GM04504 (cell line): ENCODE measurements at regions not wholly inside any gene's neighbourhood (a gene's known extent, or its start where the extent isn't known, plus 50 kb on each side); places are given as distances from the start of the nearest gene placed in this dataset.
A peak's percentile ranks its signal among the peaks of the same experiment; 100 is the strongest.
"Not testable (repeated sequence)": the region's sequence is repeated elsewhere in the genome, so short reads cannot be mapped to it uniquely, and the experiment has no call there.

Source experiments
- DNase-seq: peaks from one replicate; pipeline ENCODE4 v3.0.0-alpha.2; 2012; ENCODE audit warnings: low read depth

DNA sequence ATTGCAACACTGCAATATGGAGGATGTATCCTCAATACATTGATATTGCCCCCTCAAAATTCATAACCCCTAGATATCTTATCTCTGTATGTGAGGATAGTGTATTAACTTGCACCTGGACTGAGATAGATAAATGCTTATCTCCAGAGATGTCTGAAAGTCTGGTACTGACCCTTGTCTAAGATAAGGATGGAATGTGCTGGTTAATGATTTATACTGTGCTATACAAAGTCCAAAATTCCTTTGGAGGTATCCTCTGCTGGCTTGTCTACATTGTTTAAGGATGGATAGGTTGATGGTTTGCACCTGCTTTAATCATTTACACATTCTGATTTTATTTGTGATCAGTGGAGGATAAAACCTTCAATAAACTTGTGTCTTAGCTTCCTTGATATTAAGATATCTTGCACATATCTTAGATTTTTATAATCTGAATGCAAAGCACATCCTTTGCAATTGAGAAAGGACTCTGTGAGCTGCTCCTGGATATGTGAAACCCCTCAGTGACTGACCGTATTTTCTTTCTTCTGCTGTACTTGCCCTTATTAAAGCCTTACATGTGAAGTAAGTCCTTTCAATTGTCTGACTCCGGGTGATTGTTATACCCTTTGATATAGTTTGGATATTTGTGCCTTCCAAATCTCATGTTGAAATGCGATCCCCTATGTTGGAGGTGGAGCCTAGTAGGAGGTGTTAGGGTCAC lies 430.3 kb upstream of the MAOA start:
- DNase-seq, result no peak

DNA sequence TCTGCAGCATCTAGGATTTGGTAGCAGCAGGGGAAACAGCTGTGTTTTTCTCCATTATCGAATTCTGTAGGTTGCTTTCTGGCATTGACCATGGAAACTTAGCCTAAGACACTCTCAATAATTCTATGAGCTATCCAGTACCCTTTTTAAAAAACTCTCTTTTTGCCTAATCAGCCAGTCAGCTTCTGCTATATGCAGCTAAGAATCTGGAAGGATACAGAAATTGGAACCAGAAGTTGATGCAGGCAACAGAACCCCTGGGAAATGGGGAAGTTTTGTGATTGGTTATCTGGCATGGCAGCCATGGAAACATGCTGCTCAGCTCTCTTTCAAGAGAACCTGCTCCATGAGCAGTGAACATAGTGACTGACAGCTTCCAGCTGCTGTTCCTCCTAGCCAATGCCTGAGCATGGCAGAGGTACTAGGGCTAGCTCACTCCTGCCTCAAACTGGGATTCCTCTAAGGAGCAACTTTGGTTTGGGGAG lies 417.6 kb upstream of the MAOA start:
- DNase-seq, result no peak

DNA sequence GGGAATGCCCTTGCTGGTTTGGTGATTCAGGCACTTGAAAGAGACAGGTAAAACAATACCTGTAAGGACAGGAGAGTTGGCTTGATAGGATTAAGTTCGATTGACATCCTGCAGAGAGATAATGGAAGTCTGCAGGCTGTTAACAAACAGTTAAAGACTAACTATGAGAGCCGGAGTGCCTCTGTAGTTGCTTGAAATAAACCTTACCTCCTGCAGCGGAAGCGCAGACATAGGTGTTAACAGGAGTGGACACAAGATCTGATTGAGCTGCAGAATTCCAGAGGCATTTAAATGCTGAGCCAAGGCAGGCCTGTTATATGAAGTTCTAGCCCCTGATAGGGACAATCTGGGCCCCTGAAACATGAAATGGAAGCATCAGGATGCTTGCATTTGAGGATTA lies 416.7 kb upstream of the MAOA start:
- no peak for DNase-seq

DNA sequence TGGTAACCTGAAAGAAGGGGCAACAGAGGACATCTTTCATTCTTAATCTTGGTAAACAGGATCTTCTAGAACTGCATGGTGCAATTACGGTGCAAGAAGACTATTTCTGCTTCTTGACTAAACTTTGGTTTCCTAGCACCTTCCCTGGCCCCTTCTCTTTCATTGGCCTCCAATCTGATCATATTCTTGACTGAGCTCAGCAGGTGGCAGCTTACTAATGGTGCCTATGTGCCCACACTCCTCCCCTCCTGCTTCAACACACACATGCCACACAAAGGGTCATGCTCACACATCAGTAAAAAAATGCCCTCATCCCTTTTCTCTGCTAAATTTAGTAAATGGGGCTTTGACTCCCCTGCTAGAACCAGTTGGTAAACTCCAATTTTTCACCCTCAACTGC lies 400.5 kb upstream of the MAOA start:
- DNase-seq, result no peak

DNA sequence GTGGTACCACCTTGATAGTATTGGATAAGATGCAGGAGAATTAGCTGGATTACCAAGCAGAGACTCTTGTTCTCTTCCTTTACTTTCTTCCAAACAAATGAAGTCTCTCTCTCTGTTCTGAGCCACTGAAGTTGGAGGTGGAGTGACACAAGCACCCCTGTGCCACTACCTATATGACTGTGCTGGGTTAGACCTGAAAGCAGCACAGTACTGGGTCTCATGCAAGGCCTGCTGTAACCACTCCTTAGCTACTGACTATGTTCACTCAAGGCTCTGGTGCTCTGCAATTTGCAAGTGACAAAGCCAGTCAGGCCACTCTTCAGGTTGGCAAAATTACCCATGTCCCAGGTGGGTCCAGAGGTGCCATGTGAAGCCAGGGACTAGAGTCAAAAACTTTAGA lies 389.6 kb upstream of the MAOA start:
- no peak for DNase-seq

DNA sequence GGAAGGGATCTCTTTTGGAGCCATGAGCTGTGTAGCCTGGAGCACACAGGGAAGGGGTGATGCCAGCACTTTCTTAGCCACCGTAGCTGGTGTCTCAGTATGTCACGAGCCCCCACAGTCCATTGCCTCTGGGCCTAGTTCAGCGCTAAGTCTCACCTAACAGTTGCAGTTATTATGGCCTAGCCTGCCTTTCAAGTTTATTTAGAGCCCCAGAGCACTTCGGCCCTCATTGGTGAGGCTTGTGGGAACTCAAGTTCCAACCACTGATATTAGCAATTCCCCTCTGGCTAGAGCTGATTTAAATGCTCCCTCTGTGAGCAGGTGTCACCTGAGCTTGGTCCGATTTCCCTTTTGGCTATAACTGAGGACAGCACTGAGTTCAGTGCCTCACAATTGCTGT lies 388.4 kb upstream of the MAOA start:
- DNase-seq, result no peak

DNA sequence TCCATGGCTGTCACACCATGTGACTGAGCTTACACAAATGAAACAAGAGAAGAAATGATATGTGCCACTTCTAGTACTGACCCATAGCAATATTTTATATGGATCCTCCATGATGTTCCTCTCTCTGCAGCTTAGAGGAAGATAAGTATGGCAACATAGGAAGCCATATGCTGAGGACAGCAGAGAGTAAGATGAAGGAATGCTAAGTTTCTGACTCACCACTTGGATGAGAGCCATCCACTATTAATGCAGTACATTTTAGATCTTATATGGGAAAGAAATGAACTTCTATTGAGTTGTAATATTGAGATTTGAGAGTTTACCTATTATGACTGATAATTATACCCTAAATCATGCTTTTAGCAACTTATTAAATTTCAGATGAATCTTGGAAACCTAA lies 386.9 kb upstream of the MAOA start:
- no peak for DNase-seq

DNA sequence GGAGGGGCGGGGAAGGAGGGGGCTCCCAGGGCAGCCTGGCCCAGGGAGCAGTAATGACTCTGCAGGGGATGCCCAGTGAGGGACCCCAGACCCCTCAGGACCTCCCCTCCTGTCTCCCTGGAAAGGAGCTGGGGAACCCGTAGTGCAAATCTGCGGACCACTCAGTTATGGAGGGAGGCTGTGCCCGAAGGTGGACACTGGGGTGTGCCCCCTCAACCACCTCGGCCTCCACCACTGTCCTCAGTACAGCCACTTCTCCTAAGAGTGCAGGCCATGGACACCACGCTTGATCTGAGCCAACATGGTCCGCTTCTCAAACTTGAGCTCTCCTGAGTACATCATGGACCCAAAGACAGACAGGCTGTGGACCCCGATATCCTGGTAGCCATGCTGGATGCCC lies 378.2 kb upstream of the MAOA start:
- no peak for DNase-seq

DNA sequence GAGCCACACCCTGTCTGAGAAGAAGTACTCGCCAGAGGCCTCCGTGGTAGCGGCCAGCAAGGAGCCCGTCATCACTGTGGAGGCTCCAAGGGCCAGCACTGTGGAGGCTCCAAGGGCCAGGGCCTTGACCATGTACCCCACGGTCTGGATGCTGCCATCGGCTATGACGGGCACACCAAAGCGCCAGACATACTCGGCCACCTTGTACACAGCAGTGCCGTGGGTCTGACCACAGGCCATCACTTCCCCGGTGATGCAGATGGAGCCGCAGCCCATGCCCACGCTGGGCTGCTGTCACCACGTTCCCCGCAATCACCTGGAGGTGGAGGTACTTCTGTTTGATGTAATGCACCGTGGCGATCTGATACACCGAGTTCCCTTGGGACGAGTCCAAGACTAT lies 377.7 kb upstream of the MAOA start:
- DNase-seq, result no peak

DNA sequence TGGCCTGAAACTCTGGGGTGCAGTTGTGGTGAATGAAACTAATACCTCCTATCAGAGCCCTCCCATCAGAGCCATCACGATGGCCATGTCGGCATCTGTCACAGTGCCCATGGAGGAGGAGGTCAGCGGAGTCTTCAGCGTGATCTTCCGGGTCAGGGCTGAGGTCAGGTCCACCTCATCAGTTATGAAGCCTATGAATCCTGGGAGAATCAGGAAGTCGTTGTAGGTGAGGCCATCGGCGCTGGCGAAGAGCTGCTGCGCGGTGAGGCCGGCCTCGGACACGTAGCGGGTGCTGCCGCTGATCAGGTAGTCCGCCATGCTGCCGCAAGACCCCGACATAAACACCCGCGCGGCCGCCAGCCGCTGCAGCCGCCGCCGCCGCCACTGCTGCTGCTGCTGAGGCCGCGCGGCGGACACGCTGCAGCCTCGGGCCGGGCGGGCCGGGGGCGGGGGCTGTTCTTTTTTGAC lies 376.7 kb upstream of the MAOA start:
- DNase-seq, result no peak

DNA sequence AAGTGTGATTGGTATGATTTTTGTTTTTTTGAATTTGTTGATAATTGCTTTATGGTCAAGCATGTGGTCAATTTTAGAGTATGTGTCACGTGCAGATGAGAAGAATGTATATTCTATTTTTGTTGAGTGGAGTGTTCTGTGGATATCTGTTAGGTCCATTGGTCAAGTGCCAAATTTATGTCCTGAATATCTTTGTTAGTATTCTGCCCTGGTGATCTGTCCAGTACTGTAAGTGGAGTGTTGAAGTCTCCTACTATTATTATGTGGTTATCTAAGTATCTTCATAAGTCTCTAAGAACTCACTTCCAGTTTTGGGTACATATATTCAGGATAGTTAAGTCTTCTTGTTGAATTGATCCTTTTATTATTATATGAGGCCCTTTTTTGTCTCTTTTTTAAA lies 372.9 kb upstream of the MAOA start:
- DNase-seq, result no peak

DNA sequence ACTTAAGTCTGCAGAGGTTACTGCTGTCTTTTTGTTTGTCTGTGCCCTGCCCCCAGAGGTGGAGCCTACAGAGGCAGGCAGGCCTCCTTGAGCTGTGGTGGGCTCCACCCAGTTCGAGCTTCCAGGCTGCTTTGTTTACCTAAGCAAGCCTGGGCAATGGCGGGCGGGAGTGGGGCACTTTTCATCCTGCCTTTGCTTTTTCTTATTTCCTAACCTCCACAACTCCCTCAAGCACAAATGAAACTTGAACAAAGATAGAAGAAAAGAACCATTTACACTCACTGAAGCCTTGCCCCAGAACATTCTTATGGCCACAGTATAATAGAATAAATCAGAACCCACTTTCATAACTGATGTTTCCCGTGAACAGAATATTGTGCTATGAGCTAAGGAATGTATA lies 344.5 kb upstream of the MAOA start:
- DNase-seq, result not testable (repeated sequence)

DNA sequence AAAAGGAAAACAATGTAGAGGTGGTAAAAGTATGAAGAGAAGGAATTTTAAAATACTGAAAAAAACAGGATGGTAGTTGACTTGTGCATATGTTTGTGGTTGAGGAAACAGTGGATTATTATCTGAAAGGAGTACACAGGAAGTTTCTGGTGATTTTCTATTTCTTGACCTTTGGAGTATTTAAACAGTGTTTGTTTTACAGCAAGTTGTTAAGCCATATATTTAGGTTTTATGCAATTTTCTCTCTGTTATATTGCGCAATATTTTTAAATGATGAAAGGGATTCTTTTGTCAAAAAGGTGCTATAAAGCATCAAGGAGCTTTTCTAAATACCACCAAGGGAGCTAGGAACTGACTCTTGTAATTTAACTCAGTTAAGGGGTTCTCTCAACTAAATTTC lies 343.1 kb upstream of the MAOA start:
- no peak for DNase-seq

DNA sequence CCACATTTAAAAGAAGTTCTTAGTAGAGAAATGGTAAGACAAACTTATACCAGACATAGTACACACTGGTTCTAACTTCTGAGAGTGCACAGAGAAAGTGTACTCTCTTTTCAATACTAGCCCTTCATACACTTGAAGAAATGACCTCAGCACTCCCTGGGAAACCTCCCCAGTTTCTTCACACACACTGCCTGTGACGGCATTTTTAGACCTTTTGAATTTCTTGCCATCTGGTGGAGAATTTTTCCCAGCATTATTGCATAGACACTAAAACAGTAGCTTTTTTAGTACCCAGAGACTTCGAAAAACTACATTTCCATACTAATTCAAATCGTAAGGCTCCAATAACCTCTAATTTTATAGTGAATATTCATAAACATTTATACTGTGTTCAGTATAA lies 341.6 kb upstream of the MAOA start:
- DNase-seq, result no peak

DNA sequence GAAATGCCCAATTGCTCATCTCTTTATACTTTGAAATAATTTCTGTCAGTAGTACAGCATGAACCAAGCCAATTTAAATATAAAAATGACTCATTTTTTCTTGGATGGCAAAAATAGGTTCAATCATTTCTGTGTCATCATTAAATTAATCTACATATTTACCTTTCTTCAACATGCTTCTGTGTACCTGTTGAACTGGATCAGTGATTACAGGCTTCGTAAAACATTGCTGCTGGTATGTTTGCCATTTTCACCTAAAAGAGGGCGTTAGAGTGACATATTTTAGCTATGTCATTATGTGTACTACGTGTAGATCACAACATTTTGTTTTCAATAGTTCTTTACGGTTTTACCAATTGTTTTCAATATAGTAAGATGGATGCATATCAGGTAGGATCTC lies 340.5 kb upstream of the MAOA start:
- DNase-seq, result no peak

DNA sequence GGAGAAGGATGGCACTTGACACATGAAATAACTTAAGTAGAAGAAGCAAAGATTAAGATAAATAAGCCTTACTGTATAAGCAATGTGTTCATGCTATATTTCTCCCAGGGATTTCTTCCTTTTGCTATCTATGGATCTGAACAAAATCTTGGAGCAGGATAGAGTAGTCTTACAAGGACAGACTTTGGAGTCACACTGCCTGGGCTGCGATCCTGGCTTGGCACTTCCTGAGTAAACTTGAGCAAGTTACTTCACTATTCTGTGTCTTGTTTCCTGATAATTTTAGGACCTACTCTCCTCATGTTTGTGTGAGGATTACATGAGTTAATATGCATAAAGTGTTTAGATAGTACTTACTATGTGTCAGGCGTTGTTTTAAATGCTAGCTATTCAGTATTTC lies 340.0 kb upstream of the MAOA start:
- DNase-seq, result no peak

DNA sequence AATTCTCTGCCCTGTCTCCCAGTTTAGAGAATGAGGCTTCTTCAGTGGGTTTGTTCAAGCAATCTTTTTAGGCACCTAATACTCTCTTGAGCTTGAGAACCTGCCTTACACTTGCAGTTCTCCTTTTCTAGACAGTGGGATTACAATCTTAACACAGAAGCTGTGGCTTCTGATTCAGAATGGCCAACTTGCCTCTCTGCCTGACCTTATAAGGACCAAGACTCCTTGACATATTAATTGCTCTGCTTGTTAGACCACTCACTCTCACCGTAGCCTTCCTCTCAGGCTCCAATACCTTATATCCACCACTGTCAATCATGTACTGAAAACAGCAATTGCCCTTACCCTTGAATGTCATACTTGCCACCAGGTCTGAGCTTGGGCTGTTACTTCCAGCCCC lies 338.7 kb upstream of the MAOA start:
- DNase-seq, result no peak

DNA sequence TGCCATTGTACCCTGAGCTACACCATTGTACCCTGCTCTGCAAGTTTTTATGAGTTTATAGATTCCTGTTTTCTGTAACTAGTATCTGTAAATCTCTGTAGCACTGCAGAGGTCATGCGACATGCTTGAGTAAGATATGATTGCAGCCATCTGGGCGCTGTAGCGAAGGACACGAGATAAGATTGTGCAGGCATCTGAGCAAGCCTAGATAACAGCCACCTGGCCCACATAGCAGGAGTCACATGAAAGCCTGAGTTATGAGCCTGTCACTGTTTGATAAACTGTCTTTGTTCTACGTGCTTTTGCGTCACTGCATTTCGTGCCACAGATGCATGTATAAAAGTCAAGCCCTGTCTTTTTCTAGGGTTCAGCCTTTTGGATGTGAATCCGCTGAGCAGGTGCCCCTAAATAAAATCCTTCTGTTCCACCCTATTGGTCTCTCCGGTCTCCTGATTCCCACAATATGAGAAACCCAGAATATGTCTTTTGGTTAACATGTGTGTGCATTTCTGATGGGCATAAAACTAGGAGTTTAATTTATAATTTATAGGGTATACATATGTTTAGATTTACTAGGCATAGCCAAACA lies 327.6 kb upstream of the MAOA start:
- no peak for DNase-seq

DNA sequence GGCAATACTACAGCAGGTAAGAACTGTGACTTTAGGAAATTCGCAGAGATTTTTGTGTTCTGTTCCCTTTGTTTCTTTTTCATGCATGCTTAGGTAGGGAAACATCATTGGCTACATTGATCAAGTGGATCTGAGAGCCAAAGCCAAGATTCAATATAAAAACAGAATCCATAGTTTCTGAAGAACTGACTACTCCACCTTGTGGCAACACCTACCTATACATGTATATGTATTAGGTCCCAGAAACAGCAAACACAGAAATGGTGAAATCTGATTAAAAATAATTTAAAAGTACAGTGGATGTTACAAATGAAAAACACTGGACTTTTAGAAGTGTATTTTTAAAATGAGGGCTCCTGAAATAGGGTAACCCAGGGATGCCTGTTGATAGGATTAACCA lies 322.6 kb upstream of the MAOA start:
- DNase-seq, result no peak

DNA sequence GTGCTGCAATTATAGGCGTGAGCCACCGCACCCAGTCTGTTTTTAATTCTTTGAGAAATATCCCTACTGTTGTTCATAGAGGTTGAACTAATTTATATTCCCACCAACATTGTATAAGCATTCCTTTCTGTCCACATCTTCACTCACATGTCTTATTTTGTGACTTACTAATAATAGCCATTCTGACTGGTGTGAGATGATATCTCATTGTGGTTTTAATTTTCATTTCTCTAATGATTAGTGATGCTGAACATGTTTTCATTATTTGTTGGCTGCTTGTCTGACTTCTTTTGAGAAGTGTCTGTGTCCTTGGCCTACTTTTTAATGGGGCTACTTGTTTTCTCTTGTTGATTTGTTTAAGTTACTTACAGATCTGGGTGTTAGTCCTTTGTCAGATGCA lies 310.9 kb upstream of the MAOA start:
- no peak for DNase-seq

DNA sequence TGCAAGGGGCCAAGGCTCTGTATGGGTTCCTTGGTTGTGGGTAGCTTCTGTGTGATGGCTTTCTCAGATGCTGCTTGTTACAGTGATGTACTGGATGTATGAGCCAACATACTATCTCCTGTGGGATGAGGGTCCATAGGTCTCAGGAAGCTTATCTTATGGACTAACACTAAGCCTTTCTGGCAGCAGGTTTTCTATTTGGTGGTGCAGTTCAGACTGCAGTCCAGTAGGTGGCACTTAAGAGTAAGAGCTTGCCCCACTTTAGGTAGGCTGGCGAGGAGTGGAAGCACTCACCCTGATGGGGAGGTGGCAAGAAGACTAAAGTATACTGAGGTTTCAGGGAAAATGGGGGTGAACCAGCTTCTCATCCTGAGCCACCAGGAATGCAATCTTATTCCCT lies 306.7 kb upstream of the MAOA start:
- peak; percentile 1 for DNase-seq

DNA sequence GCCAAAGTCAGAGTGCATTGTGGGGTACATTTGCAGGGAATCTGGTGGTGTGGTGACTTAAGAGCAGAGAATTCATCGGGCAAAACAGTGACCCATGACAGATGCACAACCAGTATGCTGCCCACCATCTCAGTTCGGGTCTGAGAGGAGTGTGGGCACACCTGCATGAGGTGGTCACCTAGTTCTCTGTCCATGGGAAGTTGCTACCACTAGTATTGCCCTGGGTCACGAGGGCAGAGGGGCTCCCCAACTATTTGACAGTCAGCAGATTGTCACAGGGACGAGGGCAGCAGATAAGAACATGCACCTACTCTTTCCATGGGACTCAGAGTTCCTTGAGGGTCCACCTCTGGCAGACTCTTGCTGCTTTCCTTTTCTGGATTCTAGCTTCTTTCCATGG lies 305.2 kb upstream of the MAOA start:
- no peak for DNase-seq

DNA sequence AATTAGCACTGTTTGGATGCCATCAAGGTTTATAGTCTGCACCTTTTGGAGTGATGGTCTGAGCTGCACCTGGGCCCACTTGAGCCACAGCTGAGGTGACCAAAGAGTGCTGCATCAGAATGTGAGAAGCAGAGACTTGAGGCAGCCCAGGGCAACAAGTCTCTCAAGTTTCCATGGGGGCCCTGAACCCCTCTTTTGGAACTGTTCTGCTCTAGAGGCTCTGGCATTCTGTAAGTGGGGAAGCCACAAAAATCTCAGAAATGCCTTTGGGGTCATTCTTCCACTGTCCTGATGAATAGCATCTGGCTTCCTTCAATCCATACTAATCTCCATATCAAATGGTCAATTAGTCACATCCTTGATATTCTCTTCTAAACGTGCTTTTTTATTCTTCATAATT lies 298.4 kb upstream of the MAOA start:
- DNase-seq, result no peak

DNA sequence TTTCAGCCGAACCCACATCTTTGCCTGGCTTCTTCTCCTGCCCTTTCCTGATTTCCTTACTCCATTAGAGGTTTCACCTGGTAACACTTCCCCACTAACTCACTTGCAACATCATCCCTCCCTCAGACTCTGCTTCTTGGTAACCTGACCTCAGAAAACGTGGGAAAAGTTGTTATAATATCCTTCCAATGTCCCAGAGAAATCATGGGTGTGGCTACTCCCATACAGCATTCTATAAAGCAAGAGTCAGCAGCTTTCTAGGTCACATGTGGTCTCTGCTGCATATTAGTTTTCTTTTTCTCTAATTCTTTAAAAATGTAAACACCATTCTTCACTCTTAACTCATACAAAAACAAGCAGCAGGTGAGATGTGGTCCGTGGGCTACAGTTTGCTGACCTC lies 283.1 kb upstream of the MAOA start:
- DNase-seq, result no peak
